Osteoblast (primary cell): ENCODE measurements at regions not wholly inside any gene's neighbourhood (a gene's known extent, or its start where the extent isn't known, plus 50 kb on each side); places are given as distances from the start of the nearest gene placed in this dataset.

Experiments used
- DNase-seq: peaks from one replicate; pipeline ENCODE4 v3.0.0; 2011; ENCODE audit warnings: low spot score, mixed read lengths; ENCODE audit not compliant: insufficient read length; ENCODE audit errors: missing footprints
- H2AFZ ChIP-seq: 2 replicates; pipeline ENCODE4 v1.6.0; 2011; ENCODE audit warnings: mild to moderate bottlenecking, low read length
- H3K27ac ChIP-seq: 2 replicates; pipeline ENCODE4 v1.5.1; 2011; ENCODE audit warnings: mild to moderate bottlenecking, low read depth, low read length, moderate library complexity
- H3K27me3 ChIP-seq: 2 replicates; pipeline ENCODE4 v1.6.0; 2012; ENCODE audit warnings: mild to moderate bottlenecking, control low read depth, inconsistent platforms, low read length, moderate library complexity; ENCODE audit not compliant: insufficient read depth
- H3K36me3 ChIP-seq: 2 replicates; pipeline ENCODE4 v1.5.1; 2011; ENCODE audit warnings: mild to moderate bottlenecking, low read length, control low read depth, moderate library complexity; ENCODE audit not compliant: insufficient read depth
- H3K4me1 ChIP-seq: 2 replicates; pipeline ENCODE4 v1.5.1; 2011; ENCODE audit warnings: mild to moderate bottlenecking, low read length, control low read depth, moderate library complexity; ENCODE audit not compliant: insufficient read depth
- H3K4me2 ChIP-seq: 2 replicates; pipeline ENCODE4 v1.6.0; 2011; ENCODE audit warnings: mild to moderate bottlenecking, low read length; ENCODE audit not compliant: insufficient read depth
- H3K4me3 ChIP-seq: fragments of 200-600 bp; sonication (generic); 3 replicates; pipeline ENCODE4 v1.5.1; 2012; ENCODE audit warnings: mild to moderate bottlenecking, low read length, inconsistent platforms; ENCODE audit not compliant: insufficient read depth
- H3K79me2 ChIP-seq: 2 replicates; pipeline ENCODE4 v1.6.0; 2012; ENCODE audit warnings: mild to moderate bottlenecking, low read length, control low read depth, inconsistent platforms; ENCODE audit not compliant: insufficient read depth
- H3K9me3 ChIP-seq: 2 replicates; pipeline ENCODE4 v1.5.1; 2011; ENCODE audit warnings: low read depth, low read length, control low read depth
- H4K20me1 ChIP-seq: 2 replicates; pipeline ENCODE4 v1.6.0; 2012; ENCODE audit warnings: mild to moderate bottlenecking, low read length, control low read depth; ENCODE audit not compliant: insufficient read depth
- TF ChIP-seq, protein P1 (sequence below): IDR thresholded peaks from 2 replicates; pipeline ENCODE4 v1.5.1; 2011; ENCODE audit warnings: mild to moderate bottlenecking, low read depth, low read length, moderate library complexity; ENCODE audit errors: extremely low read depth

- no peaks in the 10 kb centered on the region for H3K9me3 ChIP-seq
- peak; percentile 53 for DNase-seq
- peaks cover 7% of the 10 kb centered on the region for H3K4me1 ChIP-seq
- H2AFZ ChIP-seq = no peak overlapping the region
- H4K20me1 ChIP-seq = no peaks in the 10 kb centered on the region
- H3K36me3 ChIP-seq = no peaks in the 10 kb centered on the region
- H3K27ac ChIP-seq = no peak overlapping the region
- no peak overlapping the region for H3K4me3 ChIP-seq
- TF ChIP-seq, protein P1, sequence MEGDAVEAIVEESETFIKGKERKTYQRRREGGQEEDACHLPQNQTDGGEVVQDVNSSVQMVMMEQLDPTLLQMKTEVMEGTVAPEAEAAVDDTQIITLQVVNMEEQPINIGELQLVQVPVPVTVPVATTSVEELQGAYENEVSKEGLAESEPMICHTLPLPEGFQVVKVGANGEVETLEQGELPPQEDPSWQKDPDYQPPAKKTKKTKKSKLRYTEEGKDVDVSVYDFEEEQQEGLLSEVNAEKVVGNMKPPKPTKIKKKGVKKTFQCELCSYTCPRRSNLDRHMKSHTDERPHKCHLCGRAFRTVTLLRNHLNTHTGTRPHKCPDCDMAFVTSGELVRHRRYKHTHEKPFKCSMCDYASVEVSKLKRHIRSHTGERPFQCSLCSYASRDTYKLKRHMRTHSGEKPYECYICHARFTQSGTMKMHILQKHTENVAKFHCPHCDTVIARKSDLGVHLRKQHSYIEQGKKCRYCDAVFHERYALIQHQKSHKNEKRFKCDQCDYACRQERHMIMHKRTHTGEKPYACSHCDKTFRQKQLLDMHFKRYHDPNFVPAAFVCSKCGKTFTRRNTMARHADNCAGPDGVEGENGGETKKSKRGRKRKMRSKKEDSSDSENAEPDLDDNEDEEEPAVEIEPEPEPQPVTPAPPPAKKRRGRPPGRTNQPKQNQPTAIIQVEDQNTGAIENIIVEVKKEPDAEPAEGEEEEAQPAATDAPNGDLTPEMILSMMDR = no peak
- H3K79me2 ChIP-seq = no peaks in the 10 kb centered on the region
- no peak overlapping the region for H3K4me2 ChIP-seq
- no peaks in the 10 kb centered on the region for H3K27me3 ChIP-seq
Observed at GRCh38 chr4:107243141-107243781, 207.1 kb upstream of the DKK2 start.

DNA sequence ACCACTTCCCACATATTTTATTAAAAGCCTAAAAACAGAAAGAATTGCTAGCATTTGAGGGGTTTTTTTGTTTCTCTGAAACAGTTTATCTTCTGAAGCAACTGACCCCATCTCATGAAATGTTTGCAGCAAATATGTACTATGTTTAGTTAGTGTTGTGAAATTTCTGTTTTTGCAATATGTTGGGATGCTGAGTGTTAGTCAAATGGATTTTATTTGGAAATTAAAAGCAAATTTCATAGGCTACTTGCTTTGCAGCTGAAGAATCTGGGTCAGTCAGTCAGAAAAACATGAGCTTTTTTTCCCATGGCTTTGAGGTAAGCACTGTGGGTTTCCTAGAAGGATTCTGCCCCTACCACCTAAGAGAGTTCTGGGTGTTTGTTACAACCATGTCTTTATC, 184.9 kb upstream of the DKK2 start:
- no peak for DNase-seq
- H3K4me2 ChIP-seq = no peak overlapping the region
- H3K4me3 ChIP-seq = no peak overlapping the region

GRCh38 chr4:107219681-107220080, 183.6 kb upstream of the DKK2 start:
- Histone ChIP-seq H4K20me1 (no peaks in the 10 kb centered on the region), H3K4me2 (no peak overlapping the region), H3K27ac (no peak overlapping the region), H3K27me3 (no peaks in the 10 kb centered on the region), H3K4me1 (no peaks in the 10 kb centered on the region), H2AFZ (no peak overlapping the region), H3K36me3 (no peaks in the 10 kb centered on the region), H3K79me2 (no peaks in the 10 kb centered on the region), H3K9me3 (no peaks in the 10 kb centered on the region), H3K4me3 (no peak overlapping the region)
- no peak for DNase-seq
- TF ChIP-seq, protein P1 = no peak

More for the DNA sequence above, 184.9 kb upstream of the DKK2 start:
- Histone ChIP-seq H4K20me1 (no peaks in the 10 kb centered on the region), H3K9me3 (no peaks in the 10 kb centered on the region), H2AFZ (no peak overlapping the region), H3K27me3 (no peaks in the 10 kb centered on the region), H3K36me3 (no peaks in the 10 kb centered on the region), H3K4me1 (no peaks in the 10 kb centered on the region), H3K27ac (no peak overlapping the region), H3K79me2 (no peaks in the 10 kb centered on the region)
- TF ChIP-seq, protein P1 = no peak

- TF ChIP-seq, protein P1 = no peak
- no peak overlapping the region for H3K4me3 ChIP-seq
- H3K27ac ChIP-seq = no peak overlapping the region
- no peak for DNase-seq
- no peaks in the 10 kb centered on the region for H3K36me3 ChIP-seq
- H3K79me2 ChIP-seq = no peaks in the 10 kb centered on the region
- no peaks in the 10 kb centered on the region for H4K20me1 ChIP-seq
- H3K27me3 ChIP-seq = no peaks in the 10 kb centered on the region
- H3K4me2 ChIP-seq = no peak overlapping the region
- no peak overlapping the region for H2AFZ ChIP-seq
- no peaks in the 10 kb centered on the region for H3K4me1 ChIP-seq
- no peaks in the 10 kb centered on the region for H3K9me3 ChIP-seq
Observed at GRCh38 chr4:107216379-107216778, 180.3 kb upstream of the DKK2 start.
